Erythroblast (primary cell): ENCODE measurements at regions not wholly inside any gene's neighbourhood (a gene's known extent, or its start where the extent isn't known, plus 50 kb on each side); places are given as distances from the start of the nearest gene placed in this dataset.

Experiments
- GATA1 ChIP-seq: IDR thresholded peaks from 2 replicates; pipeline ENCODE4 v1.6.1; 2011; ENCODE audit warnings: low read depth, mild to moderate bottlenecking, control low read depth, low read length, moderate library complexity
- POLR2A ChIP-seq: IDR thresholded peaks from 2 replicates; pipeline ENCODE4 v1.6.1; 2011; ENCODE audit warnings: mild to moderate bottlenecking, low read length

DNA sequence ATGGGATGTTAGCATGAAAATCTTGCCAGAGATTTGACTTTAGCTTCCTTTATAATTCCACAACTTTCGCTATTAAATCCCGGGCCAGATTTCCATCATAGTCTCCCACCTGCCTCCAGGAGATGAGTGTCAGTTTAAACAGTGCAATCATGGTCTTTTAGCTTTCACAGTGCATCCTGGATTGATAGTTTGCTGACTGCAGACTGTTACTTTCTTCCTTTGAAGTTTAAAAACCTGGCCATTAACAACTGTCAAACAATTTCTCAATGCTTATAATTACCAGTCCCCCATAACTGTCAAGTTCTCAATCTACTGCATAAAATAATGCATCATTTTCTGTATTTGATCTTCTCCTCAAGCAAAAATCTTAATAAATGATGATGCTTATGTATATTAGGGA is 108.4 kb upstream of the FSTL5 start:
- TF ChIP-seq POLR2A (no peak), GATA1 (no peak)
